ENCODE measurements at regions not wholly inside any gene's neighbourhood (a gene's known extent, or its start where the extent isn't known, plus 50 kb on each side); places are given as distances from the start of the nearest gene placed in this dataset.

DNA sequence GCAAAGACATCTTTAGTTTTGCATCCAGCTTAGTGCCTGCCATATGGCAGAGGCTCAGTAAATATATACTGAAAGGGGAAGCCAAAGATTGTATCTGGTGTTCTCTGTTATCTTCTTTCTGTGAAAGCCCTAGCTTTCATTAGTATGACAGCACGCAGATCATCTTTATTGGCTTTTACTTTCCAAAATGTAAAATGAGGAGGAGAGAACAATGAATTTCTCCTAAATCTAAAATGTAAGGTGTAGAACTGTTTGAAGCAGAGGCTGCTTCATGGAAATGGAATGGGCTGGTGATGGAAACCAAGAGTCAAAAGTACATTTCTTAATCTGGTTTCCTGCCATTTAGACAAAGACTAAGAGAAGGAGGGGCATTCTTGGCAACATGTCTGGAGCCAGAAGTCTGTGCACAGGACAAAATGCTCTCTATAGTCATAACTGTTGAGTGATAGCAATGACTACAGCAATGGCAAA lies 1029.9 kb upstream of the PIK3C3 start:
- DNase-seq = no peak
- H3K27me3 ChIP-seq = no peaks in the 10 kb centered on the region
- no peaks in the 10 kb centered on the region for H3K36me3 ChIP-seq
- H3K4me1 ChIP-seq = no peaks in the 10 kb centered on the region
- intact Hi-C loops (cut with DNase I; ENCODE audit: low total_unique reads) (no loop called here), in situ Hi-C loops (cut with MboI; ENCODE audit: low pct_ligation_motif_present in 1 of 4, low pct_unique_long_range_greater_than_20kb in 1 of 4, low sequenced_read_pairs in 3 of 4) (no loop called here)
- H3K27ac ChIP-seq = no peak overlapping the region
- 92 to 100% methylated on average over 1 of the region's 1 CpG for WGBS, 2 donors (ENCODE audit: low coverage in 1 of 2)
- no peak overlapping the region for H3K4me3 ChIP-seq
- TF ChIP-seq POLR2A (IDR thresholded peaks at IDR 0.05) (no peak), POLR2AphosphoS5 (IDR thresholded peaks at IDR 0.05) (no peak), EP300 (IDR thresholded peaks at IDR 0.05; ENCODE audit: low read depth) (no peak)
- TF ChIP-seq, protein P1, sequence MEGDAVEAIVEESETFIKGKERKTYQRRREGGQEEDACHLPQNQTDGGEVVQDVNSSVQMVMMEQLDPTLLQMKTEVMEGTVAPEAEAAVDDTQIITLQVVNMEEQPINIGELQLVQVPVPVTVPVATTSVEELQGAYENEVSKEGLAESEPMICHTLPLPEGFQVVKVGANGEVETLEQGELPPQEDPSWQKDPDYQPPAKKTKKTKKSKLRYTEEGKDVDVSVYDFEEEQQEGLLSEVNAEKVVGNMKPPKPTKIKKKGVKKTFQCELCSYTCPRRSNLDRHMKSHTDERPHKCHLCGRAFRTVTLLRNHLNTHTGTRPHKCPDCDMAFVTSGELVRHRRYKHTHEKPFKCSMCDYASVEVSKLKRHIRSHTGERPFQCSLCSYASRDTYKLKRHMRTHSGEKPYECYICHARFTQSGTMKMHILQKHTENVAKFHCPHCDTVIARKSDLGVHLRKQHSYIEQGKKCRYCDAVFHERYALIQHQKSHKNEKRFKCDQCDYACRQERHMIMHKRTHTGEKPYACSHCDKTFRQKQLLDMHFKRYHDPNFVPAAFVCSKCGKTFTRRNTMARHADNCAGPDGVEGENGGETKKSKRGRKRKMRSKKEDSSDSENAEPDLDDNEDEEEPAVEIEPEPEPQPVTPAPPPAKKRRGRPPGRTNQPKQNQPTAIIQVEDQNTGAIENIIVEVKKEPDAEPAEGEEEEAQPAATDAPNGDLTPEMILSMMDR (IDR thresholded peaks at IDR 0.05) = no peak
- no peaks in the 10 kb centered on the region for H3K9me3 ChIP-seq

DNA sequence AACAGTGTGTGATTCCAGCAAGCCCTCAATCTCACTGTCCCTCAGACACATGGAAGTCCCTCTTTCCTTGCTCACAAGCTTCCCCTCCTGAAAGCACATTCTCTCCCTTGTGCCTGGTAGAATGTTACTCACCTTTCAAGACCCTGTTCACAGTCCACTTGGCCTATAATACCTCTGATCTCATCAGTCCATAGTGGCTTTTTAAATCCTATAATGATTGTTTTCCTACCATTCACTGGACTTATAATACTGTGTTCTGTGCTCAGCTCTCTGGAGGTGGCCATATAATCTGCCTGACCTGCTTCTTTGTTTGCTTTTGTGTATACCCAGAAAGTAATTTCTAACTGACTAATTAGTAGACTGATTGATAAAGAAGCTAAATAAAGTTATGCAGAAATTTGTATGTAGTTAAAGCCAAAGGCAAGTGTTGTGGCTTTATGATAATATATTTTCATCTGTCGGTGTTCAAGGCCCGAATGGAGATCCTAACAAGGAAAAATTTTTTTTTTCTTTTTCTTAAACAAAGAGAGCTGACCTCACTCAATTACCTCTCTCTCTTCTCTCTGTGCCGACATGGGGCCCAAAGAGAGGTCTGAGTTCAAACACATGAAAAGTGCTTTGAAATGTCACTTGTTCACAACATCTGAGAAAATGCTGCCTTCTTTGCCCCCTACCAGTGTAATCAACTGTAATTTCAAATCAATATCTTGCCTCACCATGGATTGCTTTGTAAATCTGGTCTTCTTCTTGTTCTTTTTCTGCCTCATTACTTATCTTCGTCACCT lies 1033.0 kb upstream of the PIK3C3 start:
- Histone ChIP-seq H3K9me3 (no peaks in the 10 kb centered on the region), H3K27ac (no peak overlapping the region), H3K27me3 (no peaks in the 10 kb centered on the region), H3K4me3 (no peak overlapping the region), H3K4me1 (no peaks in the 10 kb centered on the region), H3K36me3 (no peaks in the 10 kb centered on the region)
- no peak for DNase-seq
- WGBS, 2 donors (ENCODE audit: low coverage in 1 of 2) = 73 to 75% methylated on average over 4 of the region's 4 CpGs
- no peak for TF ChIP-seq POLR2AphosphoS5 (IDR thresholded peaks at IDR 0.05)
- TF ChIP-seq, protein P1 (IDR thresholded peaks at IDR 0.05) = no peak
- in situ Hi-C loops (cut with MboI; ENCODE audit: low pct_ligation_motif_present in 1 of 4, low pct_unique_long_range_greater_than_20kb in 1 of 4, low sequenced_read_pairs in 3 of 4) = no loop called here
- intact Hi-C loops (cut with DNase I; ENCODE audit: low total_unique reads) = no loop called here

DNA sequence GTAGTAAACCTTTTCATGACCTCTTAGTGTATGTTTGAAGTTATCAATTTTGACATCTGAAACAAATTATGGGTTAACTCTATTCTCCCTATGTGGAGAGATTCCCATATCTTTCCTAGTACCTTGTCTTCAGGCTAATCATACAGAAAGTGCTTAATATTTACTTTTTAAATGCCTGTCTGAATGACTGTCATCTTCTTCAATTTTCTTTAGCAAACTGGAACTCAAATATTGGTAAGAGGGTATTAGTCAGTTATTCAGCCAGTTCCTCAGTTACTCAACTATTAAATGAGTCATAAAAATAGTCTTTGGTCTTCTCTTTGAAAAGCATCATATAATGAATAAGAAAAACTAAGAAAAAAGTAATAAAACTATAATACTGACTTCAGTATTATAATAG lies 1038.0 kb upstream of the PIK3C3 start:
- DNase-seq = no peak
- H3K27me3 ChIP-seq = no peaks in the 10 kb centered on the region
- TF ChIP-seq, protein P1 (IDR thresholded peaks at IDR 0.05) = no peak
- TF ChIP-seq POLR2A (IDR thresholded peaks at IDR 0.05) = no peak
- no peak for TF ChIP-seq EP300 (IDR thresholded peaks at IDR 0.05; ENCODE audit: low read depth)
- TF ChIP-seq POLR2AphosphoS5 (IDR thresholded peaks at IDR 0.05) = no peak
- no peak overlapping the region for H3K4me3 ChIP-seq
- H3K4me1 ChIP-seq = no peaks in the 10 kb centered on the region
- no peaks in the 10 kb centered on the region for H3K36me3 ChIP-seq
- no peak overlapping the region for H3K27ac ChIP-seq
- intact Hi-C loops (cut with DNase I; ENCODE audit: low total_unique reads) (no loop called here), in situ Hi-C loops (cut with MboI; ENCODE audit: low pct_ligation_motif_present in 1 of 4, low pct_unique_long_range_greater_than_20kb in 1 of 4, low sequenced_read_pairs in 3 of 4) (no loop called here)
- no peaks in the 10 kb centered on the region for H3K9me3 ChIP-seq

DNA sequence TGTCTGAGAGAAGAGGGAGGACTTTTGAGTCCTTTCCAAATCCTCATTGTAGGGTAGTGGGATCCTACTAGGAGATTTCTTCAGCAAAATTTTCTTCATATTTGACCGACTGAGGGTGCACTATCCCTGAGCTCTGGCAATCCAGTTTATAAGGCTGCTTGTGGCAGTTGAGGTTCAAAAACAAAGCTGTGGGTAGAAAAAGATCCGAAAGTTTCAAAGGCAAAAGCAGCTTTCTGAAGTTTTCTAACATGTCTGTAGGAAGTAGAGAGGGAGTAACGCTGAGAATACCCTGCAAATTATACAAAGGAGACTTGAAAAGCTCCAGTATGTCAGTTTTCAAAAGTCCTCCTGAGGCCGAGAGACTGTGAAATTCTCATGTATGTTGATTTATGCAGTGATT lies 1039.3 kb upstream of the PIK3C3 start:
- H3K4me3 ChIP-seq = no peak overlapping the region
- no peak for TF ChIP-seq POLR2A (IDR thresholded peaks at IDR 0.05)
- no peak for TF ChIP-seq POLR2AphosphoS5 (IDR thresholded peaks at IDR 0.05)
- TF ChIP-seq EP300 (IDR thresholded peaks at IDR 0.05; ENCODE audit: low read depth) = no peak
- TF ChIP-seq, protein P1 (IDR thresholded peaks at IDR 0.05) = no peak
- H3K9me3 ChIP-seq = no peaks in the 10 kb centered on the region
- no peak for DNase-seq
- H3K36me3 ChIP-seq = no peaks in the 10 kb centered on the region
- no peaks in the 10 kb centered on the region for H3K4me1 ChIP-seq
- 83 to 85% methylated on average over 4 of the region's 4 CpGs for WGBS, 2 donors (ENCODE audit: low coverage in 1 of 2)
- no peak overlapping the region for H3K27ac ChIP-seq
- no peaks in the 10 kb centered on the region for H3K27me3 ChIP-seq
- intact Hi-C loops (cut with DNase I; ENCODE audit: low total_unique reads) = no loop called here
- in situ Hi-C loops (cut with MboI; ENCODE audit: low pct_ligation_motif_present in 1 of 4, low pct_unique_long_range_greater_than_20kb in 1 of 4, low sequenced_read_pairs in 3 of 4) = no loop called here
